ENCODE measurements at regions not wholly inside any gene's neighbourhood (a gene's known extent, or its start where the extent isn't known, plus 50 kb on each side); places are given as distances from the start of the nearest gene placed in this dataset.

- POLR2A ChIA-PET: no interaction called here
- no peak for DNase-seq (ENCODE audit: extremely low spot score)
- CTCF ChIA-PET: no interaction called here
Observed at GRCh38 chr4:133996431-133997121, 205.0 kb downstream of the PABPC4L start.

GRCh38 chr4:133995243-133995960, 206.2 kb downstream of the PABPC4L start:
- ChIA-PET POLR2A (no interaction called here), CTCF (no interaction called here)
- TF ChIP-seq ZNF384 (IDR thresholded peaks at IDR 0.05) (no peak), BHLHE40 (IDR thresholded peaks at IDR 0.05; ENCODE audit: borderline replicate concordance) (no peak), HDGF (IDR thresholded peaks at IDR 0.05; ENCODE audit: borderline replicate concordance) (no peak)
- no peak for DNase-seq (ENCODE audit: extremely low spot score)

More at GRCh38 chr4:133996431-133997121, 205.0 kb downstream of the PABPC4L start:
- no peak for TF ChIP-seq ARNT (IDR thresholded peaks at IDR 0.05)
- TF ChIP-seq FOXA1 (IDR thresholded peaks at IDR 0.05): no peak
- TF ChIP-seq CTBP1 (IDR thresholded peaks at IDR 0.05; ENCODE audit: borderline replicate concordance): no peak
- no peak for TF ChIP-seq ELF4 (IDR thresholded peaks at IDR 0.05)
- TF ChIP-seq FOXM1 (IDR thresholded peaks at IDR 0.05; ENCODE audit: borderline replicate concordance): no peak
- no peak for TF ChIP-seq TARDBP (IDR thresholded peaks at IDR 0.05)
- no peak for TF ChIP-seq LEF1 (IDR thresholded peaks at IDR 0.05; ENCODE audit: borderline replicate concordance)
- TF ChIP-seq BHLHE40 (IDR thresholded peaks at IDR 0.05; ENCODE audit: borderline replicate concordance): no peak
- no peak for TF ChIP-seq SP1 (IDR thresholded peaks at IDR 0.05)
- no peak for TF ChIP-seq L3MBTL2 (conservative IDR thresholded peaks at IDR 0.05)

- POLR2A ChIA-PET: no interaction called here
- TF ChIP-seq BHLHE40 (IDR thresholded peaks at IDR 0.05; ENCODE audit: borderline replicate concordance) (no peak), HDGF (IDR thresholded peaks at IDR 0.05; ENCODE audit: borderline replicate concordance) (no peak), L3MBTL2 (conservative IDR thresholded peaks at IDR 0.05) (no peak), FOXM1 (IDR thresholded peaks at IDR 0.05; ENCODE audit: borderline replicate concordance) (no peak)
- CTCF ChIA-PET: no interaction called here
- no peak for DNase-seq (ENCODE audit: extremely low spot score)
Observed at GRCh38 chr4:133982533-133983224, 218.9 kb downstream of the PABPC4L start.

- CTCF ChIA-PET: no interaction called here
- POLR2A ChIA-PET: no interaction called here
Observed at GRCh38 chr4:133981327-133981726, 220.3 kb downstream of the PABPC4L start.

GRCh38 chr4:133972586-133972985, 229.0 kb downstream of the PABPC4L start:
- no peak for DNase-seq (ENCODE audit: extremely low spot score)
- POLR2A ChIA-PET: no interaction called here
- TF ChIP-seq FOXA1 (IDR thresholded peaks at IDR 0.05): no peak
- no peak for TF ChIP-seq L3MBTL2 (conservative IDR thresholded peaks at IDR 0.05)
- TF ChIP-seq ARNT (IDR thresholded peaks at IDR 0.05): no peak
- TF ChIP-seq CTBP1 (IDR thresholded peaks at IDR 0.05; ENCODE audit: borderline replicate concordance): no peak
- no peak for TF ChIP-seq NFRKB (IDR thresholded peaks at IDR 0.05)
- TF ChIP-seq ELF4 (IDR thresholded peaks at IDR 0.05): no peak
- no peak for TF ChIP-seq SUZ12 (IDR thresholded peaks at IDR 0.05)
- TF ChIP-seq ZNF384 (IDR thresholded peaks at IDR 0.05): no peak
- TF ChIP-seq SP1 (IDR thresholded peaks at IDR 0.05): no peak
- TF ChIP-seq FOXK2 (IDR thresholded peaks at IDR 0.05): no peak
- no peak for TF ChIP-seq HDGF (IDR thresholded peaks at IDR 0.05; ENCODE audit: borderline replicate concordance)
- no peak for TF ChIP-seq TARDBP (IDR thresholded peaks at IDR 0.05)
- no peak for TF ChIP-seq FOXM1 (IDR thresholded peaks at IDR 0.05; ENCODE audit: borderline replicate concordance)
- CTCF ChIA-PET: no interaction called here

More at GRCh38 chr4:133981327-133981726, 220.3 kb downstream of the PABPC4L start:
- no peak for DNase-seq (ENCODE audit: extremely low spot score)
- TF ChIP-seq SUZ12 (IDR thresholded peaks at IDR 0.05) (no peak), FOXM1 (IDR thresholded peaks at IDR 0.05; ENCODE audit: borderline replicate concordance) (no peak), ZNF384 (IDR thresholded peaks at IDR 0.05) (no peak), L3MBTL2 (conservative IDR thresholded peaks at IDR 0.05) (no peak)

GRCh38 chr4:133969202-133969848, 232.3 kb downstream of the PABPC4L start:
- ChIA-PET CTCF (no interaction called here), POLR2A (no interaction called here)

More at GRCh38 chr4:133969202-133969848, 232.3 kb downstream of the PABPC4L start:
- no peak for TF ChIP-seq CTBP1 (IDR thresholded peaks at IDR 0.05; ENCODE audit: borderline replicate concordance)
- no peak for TF ChIP-seq SP1 (IDR thresholded peaks at IDR 0.05)
- no peak for TF ChIP-seq PKNOX1 (IDR thresholded peaks at IDR 0.05)
- no peak for TF ChIP-seq ELF4 (IDR thresholded peaks at IDR 0.05)
- no peak for TF ChIP-seq LEF1 (IDR thresholded peaks at IDR 0.05; ENCODE audit: borderline replicate concordance)
- TF ChIP-seq SUZ12 (IDR thresholded peaks at IDR 0.05): no peak
- no peak for TF ChIP-seq NFRKB (IDR thresholded peaks at IDR 0.05)
- TF ChIP-seq FOXK2 (IDR thresholded peaks at IDR 0.05): no peak
- no peak for TF ChIP-seq HDGF (IDR thresholded peaks at IDR 0.05; ENCODE audit: borderline replicate concordance)
- no peak for DNase-seq (ENCODE audit: extremely low spot score)

Measured in HEK293T (cell line).